ENCODE measurements at regions not wholly inside any gene's neighbourhood (a gene's known extent, or its start where the extent isn't known, plus 50 kb on each side); places are given as distances from the start of the nearest gene placed in this dataset.
"Not testable (repeated sequence)": the region's sequence is repeated elsewhere in the genome, so short reads cannot be mapped to it uniquely, and the experiment has no call there.

DNA sequence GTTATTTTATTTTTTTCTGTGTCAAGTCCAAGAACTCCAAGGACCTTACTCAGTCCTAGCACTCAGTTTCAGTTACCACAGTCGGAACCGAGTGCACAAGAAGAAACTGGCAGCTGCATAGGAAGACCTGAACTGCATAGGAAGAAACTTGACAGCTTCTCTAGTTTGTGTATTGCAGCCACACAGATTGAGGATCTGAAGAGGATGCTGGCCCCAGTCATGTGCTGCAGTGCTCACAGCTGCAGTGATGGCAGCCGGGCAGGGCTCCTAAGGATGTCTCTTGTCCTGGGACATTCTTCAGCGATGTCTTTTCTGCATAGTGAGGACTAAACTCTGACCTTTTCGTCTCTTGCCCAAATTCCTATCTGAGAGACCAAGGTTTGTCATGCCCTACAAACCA, 261.2 kb downstream of the STIM2 start:
- no peak for DNase-seq (ENCODE audit: low read depth)

GRCh38 chr4:27123123-27123768, 262.6 kb downstream of the STIM2 start:
- no peak for DNase-seq (ENCODE audit: low read depth)

DNA sequence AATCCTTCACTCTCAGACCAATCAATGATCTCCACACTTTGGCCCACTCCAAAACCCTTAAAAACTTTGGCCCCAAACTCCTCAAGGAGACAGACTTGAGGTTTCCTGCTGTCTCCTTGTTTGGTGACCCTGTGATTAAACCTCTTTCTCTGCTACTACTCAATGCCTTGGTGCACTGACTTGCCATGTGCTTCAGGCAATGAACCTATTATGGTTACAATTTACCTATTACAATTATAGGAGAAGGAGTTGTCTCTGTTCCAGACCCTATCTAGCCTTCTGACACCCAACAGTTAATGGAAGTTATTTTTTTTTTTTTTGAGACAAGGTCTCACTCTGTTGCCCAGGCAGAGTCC, 263.1 kb downstream of the STIM2 start:
- DNase-seq (ENCODE audit: low read depth): no peak

DNA sequence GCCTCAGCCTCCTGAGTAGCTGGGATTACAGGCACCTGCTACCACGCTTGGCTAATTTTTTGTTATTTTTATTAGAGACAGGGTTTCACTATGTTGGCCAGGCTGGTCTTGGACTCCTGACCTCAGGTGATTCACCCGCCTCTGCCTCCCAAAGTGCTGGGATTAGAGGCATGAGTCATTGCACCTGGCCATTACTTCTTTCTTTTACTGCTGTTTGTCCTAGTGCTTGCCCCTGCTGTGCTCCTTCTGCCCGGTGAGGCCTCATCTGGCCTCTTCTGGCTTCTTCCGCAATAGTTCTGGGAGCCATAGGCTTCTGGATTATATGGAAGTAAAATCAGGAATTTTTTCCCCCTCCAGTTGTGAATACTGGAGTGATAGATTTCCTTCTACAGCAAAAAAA, 266.3 kb downstream of the STIM2 start:
- not testable (repeated sequence) for DNase-seq (ENCODE audit: low read depth)

- no peak for DNase-seq (ENCODE audit: low read depth)
Measured at GRCh38 chr4:27128443-27128842, 267.8 kb downstream of the STIM2 start.

DNA sequence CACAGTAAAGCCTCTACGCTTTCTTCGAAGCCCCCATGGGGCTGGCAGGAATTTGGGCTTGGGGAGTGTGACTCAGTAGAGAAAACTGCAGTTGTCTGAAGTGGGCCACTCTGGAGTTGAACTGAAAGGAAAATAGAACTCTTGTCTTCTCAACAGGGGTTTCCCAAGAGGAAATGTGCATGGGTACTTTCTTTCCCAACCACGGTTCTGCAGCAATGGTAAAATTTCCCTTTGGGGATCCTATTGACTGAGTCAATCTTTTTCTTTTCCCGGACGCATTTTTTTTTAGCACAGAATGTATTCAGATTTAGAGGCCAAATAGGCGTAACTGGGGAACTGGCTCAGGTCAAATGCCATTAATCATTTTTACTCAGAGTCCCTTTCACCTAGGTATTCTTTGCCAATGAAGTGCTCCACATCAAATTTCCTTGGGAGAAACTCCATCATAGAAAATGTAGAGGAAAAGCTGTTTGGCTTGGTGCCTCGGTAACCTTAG, 269.3 kb downstream of the STIM2 start:
- DNase-seq (ENCODE audit: low read depth): no peak

DNA sequence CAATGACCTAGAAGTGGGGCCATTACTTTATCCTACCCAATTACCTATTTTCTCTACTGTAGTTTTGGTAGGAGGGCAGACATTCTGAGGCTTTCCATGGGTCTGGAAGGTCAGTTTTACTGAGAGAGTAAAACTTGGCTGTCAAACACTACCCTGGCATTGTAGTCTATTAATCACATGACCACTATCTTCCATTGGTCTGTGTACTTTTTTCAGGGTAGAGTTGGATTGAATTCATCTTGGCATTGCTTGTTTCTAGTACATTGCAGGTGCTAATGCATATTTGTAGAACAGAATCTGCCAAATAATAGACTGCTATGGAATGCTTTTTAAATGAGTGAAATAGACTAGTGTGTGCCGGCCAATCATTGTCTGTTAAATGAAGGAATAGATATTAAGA, 271.9 kb downstream of the STIM2 start:
- DNase-seq (ENCODE audit: low read depth): no peak

GRCh38 chr4:27140486-27140885, 279.8 kb downstream of the STIM2 start:
- no peak for DNase-seq (ENCODE audit: low read depth)

- DNase-seq (ENCODE audit: low read depth): no peak
Measured at GRCh38 chr4:27141530-27141929, 280.9 kb downstream of the STIM2 start.

- no peak for DNase-seq (ENCODE audit: low read depth)
Measured at GRCh38 chr4:27142841-27143240, 282.2 kb downstream of the STIM2 start.

DNA sequence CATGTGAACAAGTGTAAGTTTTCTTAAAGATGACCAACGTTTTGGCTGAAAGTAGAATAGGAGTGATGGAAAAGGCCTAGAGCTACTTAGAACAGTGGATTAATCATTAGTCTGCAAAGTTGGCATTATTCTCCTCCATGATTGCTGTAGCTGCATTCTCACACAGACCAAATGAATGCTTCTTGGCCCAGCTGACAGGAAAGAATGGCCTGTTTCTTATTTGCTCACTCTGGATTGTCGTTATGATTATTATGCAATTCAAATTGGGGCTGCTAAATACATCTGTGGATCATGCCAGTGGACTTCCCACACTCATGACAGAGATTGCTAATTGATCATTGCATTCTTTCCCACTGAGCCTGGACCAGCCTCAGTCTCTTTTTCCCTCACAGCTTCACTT, 285.0 kb downstream of the STIM2 start:
- DNase-seq (ENCODE audit: low read depth): no peak

- no peak for DNase-seq (ENCODE audit: low read depth)
Measured at GRCh38 chr4:27148211-27148895, 287.7 kb downstream of the STIM2 start.

- no peak for DNase-seq (ENCODE audit: low read depth)
Measured at GRCh38 chr4:27149541-27150212, 289.0 kb downstream of the STIM2 start.

- DNase-seq (ENCODE audit: low read depth): no peak
Measured at GRCh38 chr4:27152703-27153102, 292.1 kb downstream of the STIM2 start.

DNA sequence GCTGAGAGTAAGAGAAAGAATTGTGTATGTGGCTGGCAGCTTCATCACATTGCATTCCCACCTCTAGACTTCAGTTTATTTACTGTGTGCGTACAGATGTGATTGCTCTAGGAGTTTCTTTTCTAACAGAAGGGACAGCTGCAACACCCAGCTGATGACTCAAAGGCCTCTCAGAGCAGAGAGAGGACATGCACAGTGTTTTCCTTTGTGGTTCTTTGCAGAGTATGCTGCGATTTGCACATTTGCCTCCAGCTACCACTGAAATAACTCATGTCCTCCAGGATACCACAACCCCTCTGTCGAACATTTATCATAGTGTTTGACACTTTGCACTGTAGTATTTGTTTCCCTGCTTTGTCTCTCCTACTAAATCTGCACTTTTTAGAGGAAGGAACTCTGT, 294.1 kb downstream of the STIM2 start:
- DNase-seq (ENCODE audit: low read depth): no peak

DNA sequence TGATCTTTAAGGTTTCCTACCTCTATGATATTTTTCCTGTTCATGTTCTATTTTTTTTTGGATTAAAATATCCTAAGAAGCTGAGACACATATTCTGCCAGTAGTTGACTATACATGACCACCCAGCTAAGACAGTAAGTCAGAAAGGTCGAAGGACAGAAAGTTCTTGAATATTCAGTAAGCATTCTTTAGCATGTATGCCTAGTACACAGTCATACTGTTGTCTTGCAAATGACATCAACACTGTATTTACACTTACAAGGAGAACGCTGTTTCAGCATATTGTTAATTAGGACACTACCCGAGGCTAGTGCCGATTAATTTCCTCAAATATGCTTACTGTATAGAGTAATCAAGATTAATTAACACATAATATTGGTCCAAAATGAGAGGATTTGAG, 300.6 kb downstream of the STIM2 start:
- DNase-seq (ENCODE audit: low read depth): no peak

DNA sequence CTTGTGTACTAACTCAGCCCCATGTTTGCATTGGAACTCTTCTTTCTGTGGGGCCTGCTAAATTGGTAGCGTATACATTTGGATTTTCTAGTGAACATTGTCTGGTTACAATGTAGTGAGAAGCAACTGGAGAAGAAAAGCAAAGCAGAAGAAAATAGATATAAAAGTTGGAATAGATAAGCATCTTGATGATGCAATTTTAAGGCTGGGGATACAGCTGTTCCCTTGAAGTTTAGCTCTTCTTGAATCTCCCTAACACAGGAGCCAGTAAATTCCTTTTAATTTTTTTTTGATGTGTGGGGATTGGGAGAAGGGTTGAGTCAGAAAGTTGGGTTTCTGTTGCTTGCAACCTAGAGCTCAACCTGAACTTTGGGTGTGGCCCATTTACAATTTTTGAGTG, 308.1 kb downstream of the STIM2 start:
- DNase-seq (ENCODE audit: low read depth): no peak

DNA sequence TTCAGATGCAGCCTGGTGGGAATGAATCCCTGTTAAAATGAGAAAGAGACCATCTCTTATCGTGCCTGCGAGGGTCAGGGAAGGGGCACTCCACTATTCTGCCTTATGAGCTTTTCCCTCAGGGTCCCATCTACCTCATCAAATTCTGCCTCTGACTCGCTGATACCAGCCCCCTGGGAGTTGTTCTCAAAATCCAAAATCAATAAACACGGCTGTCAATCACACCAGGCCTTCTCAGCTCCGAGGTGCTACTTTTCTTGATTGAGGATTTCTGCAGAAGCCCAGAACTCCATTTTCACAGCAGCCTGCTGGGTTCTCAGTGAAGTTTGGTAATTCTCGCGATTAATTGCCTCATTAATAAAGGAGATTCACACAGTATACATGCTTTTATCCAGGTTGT, 312.6 kb downstream of the STIM2 start:
- no peak for DNase-seq (ENCODE audit: low read depth)

DNA sequence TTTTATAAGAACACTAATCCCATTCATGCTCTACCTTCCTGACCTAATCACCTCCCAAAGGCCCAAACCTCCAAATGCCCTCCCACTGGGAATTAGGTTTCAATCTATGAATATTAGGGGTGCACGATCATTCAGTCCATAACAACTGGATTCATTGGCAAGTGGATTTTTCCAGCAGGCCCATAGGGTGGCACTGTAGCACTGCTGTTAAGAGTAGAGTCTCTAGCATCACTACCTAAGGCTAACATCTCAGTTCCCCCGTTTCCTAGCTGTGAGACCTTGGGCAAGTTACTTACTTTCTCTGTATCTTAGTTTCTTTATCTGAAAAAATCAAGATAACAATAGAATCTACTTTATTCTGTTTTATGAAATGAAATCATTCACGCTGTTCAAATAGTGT, 315.8 kb downstream of the STIM2 start:
- no peak for DNase-seq (ENCODE audit: low read depth)

GRCh38 chr4:27176881-27177280, 316.2 kb downstream of the STIM2 start:
- DNase-seq (ENCODE audit: low read depth): no peak

- no peak for DNase-seq (ENCODE audit: low read depth)
Measured at GRCh38 chr4:27178061-27178460, 317.4 kb downstream of the STIM2 start.

GRCh38 chr4:27181693-27182092, 321.1 kb downstream of the STIM2 start:
- DNase-seq (ENCODE audit: low read depth): no peak

GRCh38 chr4:27182211-27182610, 321.6 kb downstream of the STIM2 start:
- no peak for DNase-seq (ENCODE audit: low read depth)

Data from GM04504 (cell line).